ENCODE measurements at regions not wholly inside any gene's neighbourhood (a gene's known extent, or its start where the extent isn't known, plus 50 kb on each side); places are given as distances from the start of the nearest gene placed in this dataset.

DNA sequence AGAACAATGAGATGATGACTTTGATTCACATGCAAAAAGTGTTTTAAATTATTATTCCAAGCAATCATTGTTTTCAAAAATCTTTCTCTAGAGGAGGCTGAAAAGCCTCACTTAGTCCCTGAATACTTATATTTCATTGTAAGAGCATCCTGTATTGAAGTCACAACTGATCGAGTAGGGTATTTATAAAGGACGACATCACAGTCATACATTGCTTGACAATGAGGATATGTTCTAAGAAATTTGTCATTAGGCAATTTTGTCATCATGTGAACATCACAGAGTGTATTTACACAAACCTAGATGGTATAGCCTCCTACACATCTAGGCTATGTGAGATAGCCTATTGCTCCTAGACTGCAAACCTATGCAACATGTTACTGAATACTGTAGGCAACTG is 510.4 kb upstream of the RGMB start:
- TF ChIP-seq, protein P1, sequence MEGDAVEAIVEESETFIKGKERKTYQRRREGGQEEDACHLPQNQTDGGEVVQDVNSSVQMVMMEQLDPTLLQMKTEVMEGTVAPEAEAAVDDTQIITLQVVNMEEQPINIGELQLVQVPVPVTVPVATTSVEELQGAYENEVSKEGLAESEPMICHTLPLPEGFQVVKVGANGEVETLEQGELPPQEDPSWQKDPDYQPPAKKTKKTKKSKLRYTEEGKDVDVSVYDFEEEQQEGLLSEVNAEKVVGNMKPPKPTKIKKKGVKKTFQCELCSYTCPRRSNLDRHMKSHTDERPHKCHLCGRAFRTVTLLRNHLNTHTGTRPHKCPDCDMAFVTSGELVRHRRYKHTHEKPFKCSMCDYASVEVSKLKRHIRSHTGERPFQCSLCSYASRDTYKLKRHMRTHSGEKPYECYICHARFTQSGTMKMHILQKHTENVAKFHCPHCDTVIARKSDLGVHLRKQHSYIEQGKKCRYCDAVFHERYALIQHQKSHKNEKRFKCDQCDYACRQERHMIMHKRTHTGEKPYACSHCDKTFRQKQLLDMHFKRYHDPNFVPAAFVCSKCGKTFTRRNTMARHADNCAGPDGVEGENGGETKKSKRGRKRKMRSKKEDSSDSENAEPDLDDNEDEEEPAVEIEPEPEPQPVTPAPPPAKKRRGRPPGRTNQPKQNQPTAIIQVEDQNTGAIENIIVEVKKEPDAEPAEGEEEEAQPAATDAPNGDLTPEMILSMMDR (IDR thresholded peaks at IDR 0.05), result no peak
- no peak for ATAC-seq (ENCODE audit: insufficient number of reproducible peaks, low FRiP score, low read depth)
- Histone ChIP-seq H3K36me3 (no peaks in the 10 kb centered on the region), H3K9me3 (no peaks in the 10 kb centered on the region), H3K27me3 (replicated peaks; ENCODE audit: insufficient read depth) (no peaks in the 10 kb centered on the region), H3K27ac (no peak overlapping the region), H3K4me3 (no peak overlapping the region), H3K4me1 (ENCODE audit: control insufficient read depth in 1 of 2, low read depth in 2 of 2) (no peaks in the 10 kb centered on the region)
- DNase-seq (ENCODE audit: low spot score), result no peak

DNA sequence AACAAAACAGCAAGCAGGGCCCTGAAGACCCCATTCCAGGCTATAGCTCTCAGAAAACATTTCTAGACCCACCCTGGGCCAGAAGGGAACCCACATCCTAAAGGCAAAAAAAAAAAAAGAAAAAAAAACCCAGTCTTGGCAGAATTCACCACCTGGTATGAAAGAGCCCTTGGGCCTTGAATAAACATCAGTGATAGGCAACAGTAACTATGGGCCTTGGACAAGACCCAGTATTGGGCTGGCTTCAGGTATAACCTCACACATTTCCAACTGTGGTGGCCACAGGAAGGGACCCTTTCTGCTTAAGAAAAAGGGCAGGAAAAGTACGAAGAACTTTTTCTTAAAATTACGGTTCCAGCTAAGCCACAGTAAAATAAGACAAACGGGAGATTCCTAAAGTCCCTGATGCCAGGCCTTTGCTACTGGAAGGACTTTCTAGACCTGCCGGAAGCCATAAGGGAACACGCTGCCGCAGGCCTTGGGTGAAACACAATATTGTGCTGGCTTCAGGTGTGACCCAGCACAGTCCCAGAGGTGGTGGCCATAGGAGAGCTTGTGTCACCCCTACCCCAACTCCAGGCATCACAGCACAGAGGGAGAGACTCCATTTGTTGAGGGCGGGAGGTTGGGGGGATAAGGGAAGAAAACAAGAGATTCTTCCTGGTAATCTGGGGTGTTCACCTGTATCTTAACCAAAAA is 505.2 kb upstream of the RGMB start:
- DNase-seq (ENCODE audit: low spot score), result no peak
- TF ChIP-seq, protein P1 (IDR thresholded peaks at IDR 0.05), result no peak

DNA sequence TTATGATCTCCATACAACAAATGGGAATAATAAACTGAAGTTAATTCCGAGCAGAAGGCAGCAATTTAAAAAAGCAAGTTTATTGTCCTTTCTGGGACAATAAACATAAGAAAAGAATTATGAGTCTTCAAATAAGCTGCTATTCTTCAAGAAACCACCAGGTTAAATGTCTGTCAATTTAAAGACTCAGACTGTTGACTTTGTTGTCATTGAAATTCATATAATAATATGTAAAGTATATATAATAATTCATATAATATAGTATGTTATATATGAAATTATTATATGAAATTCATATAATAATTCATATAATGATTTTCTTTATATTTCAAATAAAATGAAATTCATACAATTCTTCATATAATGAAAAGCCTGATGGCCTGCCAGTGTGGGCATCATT is 497.5 kb upstream of the RGMB start:
- Histone ChIP-seq H3K36me3 (no peaks in the 10 kb centered on the region), H3K27ac (no peak overlapping the region), H3K9me3 (no peaks in the 10 kb centered on the region), H3K4me1 (ENCODE audit: control insufficient read depth in 1 of 2, low read depth in 2 of 2) (no peaks in the 10 kb centered on the region), H3K27me3 (replicated peaks; ENCODE audit: insufficient read depth) (no peaks in the 10 kb centered on the region), H3K4me3 (no peak overlapping the region)
- DNase-seq (ENCODE audit: low spot score), result no peak
- TF ChIP-seq, protein P1 (IDR thresholded peaks at IDR 0.05), result no peak
- ATAC-seq (ENCODE audit: insufficient number of reproducible peaks, low FRiP score, low read depth), result no peak

More for the DNA sequence above, 505.2 kb upstream of the RGMB start:
- Histone ChIP-seq H3K9me3 (no peaks in the 10 kb centered on the region), H3K4me1 (ENCODE audit: control insufficient read depth in 1 of 2, low read depth in 2 of 2) (no peaks in the 10 kb centered on the region), H3K36me3 (no peaks in the 10 kb centered on the region), H3K4me3 (no peak overlapping the region), H3K27me3 (replicated peaks; ENCODE audit: insufficient read depth) (no peaks in the 10 kb centered on the region), H3K27ac (no peak overlapping the region)
- no peak for ATAC-seq (ENCODE audit: insufficient number of reproducible peaks, low FRiP score, low read depth)

DNA sequence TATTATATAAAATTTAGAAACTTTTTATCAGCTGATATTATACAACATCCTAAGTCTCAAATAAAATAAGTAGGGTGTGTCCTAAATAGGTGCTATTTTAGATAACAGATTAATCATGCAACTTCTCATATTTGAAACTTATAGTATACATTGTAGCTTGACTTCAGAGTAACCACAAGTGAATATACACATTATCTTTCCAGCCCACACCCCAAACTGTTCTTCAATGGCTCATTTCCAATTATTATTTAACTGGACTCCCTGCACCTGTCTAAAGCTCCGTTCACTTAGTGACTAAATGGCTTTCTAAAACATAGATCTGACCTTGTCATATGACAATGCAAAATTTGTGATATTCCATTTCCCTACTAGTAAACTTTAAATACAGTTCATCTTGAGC is 490.9 kb upstream of the RGMB start:
- H3K9me3 ChIP-seq, result no peaks in the 10 kb centered on the region
- no peaks in the 10 kb centered on the region for H3K36me3 ChIP-seq
- H3K4me3 ChIP-seq, result no peak overlapping the region
- DNase-seq (ENCODE audit: low spot score), result no peak
- ATAC-seq (ENCODE audit: insufficient number of reproducible peaks, low FRiP score, low read depth), result no peak
- TF ChIP-seq, protein P1 (IDR thresholded peaks at IDR 0.05), result no peak
- H3K27ac ChIP-seq, result no peak overlapping the region
- H3K4me1 ChIP-seq (ENCODE audit: control insufficient read depth in 1 of 2, low read depth in 2 of 2), result no peaks in the 10 kb centered on the region
- no peaks in the 10 kb centered on the region for H3K27me3 ChIP-seq (replicated peaks; ENCODE audit: insufficient read depth)

DNA sequence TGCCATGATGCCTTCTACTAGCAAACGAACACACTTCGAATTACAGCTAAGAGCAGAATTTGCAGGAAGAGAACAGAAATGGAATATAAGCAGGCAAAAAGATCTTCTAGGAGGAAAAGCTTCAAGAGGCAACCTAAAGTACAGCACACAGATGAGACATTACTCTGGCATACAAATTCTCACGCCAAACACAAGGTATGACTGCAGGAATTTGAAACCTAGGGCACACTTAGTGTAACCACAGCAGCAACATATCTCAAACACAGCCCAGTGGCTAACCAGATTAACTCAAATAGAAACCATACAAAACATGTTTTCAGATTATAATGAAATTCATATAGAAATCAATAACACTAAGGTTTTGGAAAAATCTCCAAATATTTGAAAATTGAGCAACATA is 481.0 kb upstream of the RGMB start:
- no peak overlapping the region for H3K27ac ChIP-seq
- no peaks in the 10 kb centered on the region for H3K9me3 ChIP-seq
- DNase-seq (ENCODE audit: low spot score), result no peak
- no peaks in the 10 kb centered on the region for H3K4me1 ChIP-seq (ENCODE audit: control insufficient read depth in 1 of 2, low read depth in 2 of 2)
- TF ChIP-seq, protein P1 (IDR thresholded peaks at IDR 0.05), result no peak
- no peaks in the 10 kb centered on the region for H3K27me3 ChIP-seq (replicated peaks; ENCODE audit: insufficient read depth)
- no peaks in the 10 kb centered on the region for H3K36me3 ChIP-seq
- ATAC-seq (ENCODE audit: insufficient number of reproducible peaks, low FRiP score, low read depth), result no peak
- no peak overlapping the region for H3K4me3 ChIP-seq

All from thoracic aorta (tissue), 2 donors.